Ascending aorta (tissue), 2 donors: ENCODE measurements at regions not wholly inside any gene's neighbourhood (a gene's known extent, or its start where the extent isn't known, plus 50 kb on each side); places are given as distances from the start of the nearest gene placed in this dataset.

Experiments
- DNase-seq, 2 donors: peaks; one replicate each; pipeline ENCODE4 v3.0.0-alpha.2; 2019; ENCODE audit warnings: low spot score in 2 of 2
- H3K27ac ChIP-seq, 2 donors: fragments of 200-600 bp; sonication (generic); one replicate each; pipeline ENCODE4 v1.5.1; 2016 to 2017; ENCODE audit warnings: mild to moderate bottlenecking in 1 of 2
- H3K27me3 ChIP-seq: fragments of 200-600 bp; sonication (generic); one replicate; pipeline ENCODE4 v1.5.1; 2017
- H3K36me3 ChIP-seq, 2 donors: fragments of 200-600 bp; sonication (generic); one replicate each; pipeline ENCODE4 v1.5.1; 2016
- H3K4me1 ChIP-seq, 2 donors: fragments of 200-600 bp; sonication (generic); one replicate each; pipeline ENCODE4 v1.5.1; 2016 to 2017; ENCODE audit warnings: mild to moderate bottlenecking in 1 of 2
- H3K4me3 ChIP-seq, 2 donors: fragments of 200-600 bp; sonication (generic); one replicate each; pipeline ENCODE4 v1.5.1; 2016 to 2017; ENCODE audit warnings: mild to moderate bottlenecking in 1 of 2
- H3K9me3 ChIP-seq, 2 donors: fragments of 200-600 bp; sonication (generic); one replicate each; pipeline ENCODE4 v1.5.1; 2016
- intact Hi-C: fragments of 100-400 bp; cut with DNase I; formaldehyde crosslinking; loops from one replicate; pipeline ENCODE4 v1.15.1; 2023
- TF ChIP-seq, protein P1 (sequence below), 3 experiments: fragments of 200-600 bp in 2 of 3; fragments of 450-650 bp in 1 of 3; sonication (generic) in 2 of 3; IDR thresholded peaks; one replicate each; pipeline ENCODE4 v1.5.1; 2016 to 2019; ENCODE audit warnings: antibody characterized with exemption in 3 of 3, mild to moderate bottlenecking in 1 of 3, moderate library complexity in 1 of 3

DNA sequence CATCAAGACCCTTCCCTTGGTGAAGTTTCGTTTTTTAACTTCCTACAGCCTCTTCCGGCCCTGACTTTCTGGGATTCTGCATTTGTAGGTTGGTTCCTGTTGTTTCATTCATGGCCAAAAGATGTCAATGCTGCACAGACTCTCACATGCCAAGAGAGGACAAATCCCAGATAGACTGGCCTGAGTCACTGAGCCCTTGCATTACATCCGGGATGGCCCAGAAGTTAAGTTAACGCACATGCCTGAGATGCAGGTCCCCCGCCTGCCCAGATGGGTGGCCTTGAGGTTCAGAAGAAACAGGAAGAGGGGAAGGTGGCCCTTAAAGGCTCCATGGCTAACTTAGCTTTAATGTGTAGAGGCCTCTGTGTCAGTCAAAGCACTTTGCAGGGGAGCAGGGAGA is 51.6 kb upstream of the SRGAP3 start:
- intact Hi-C loops: loop anchor here (10.0 kb wide), 1 partner anchor 226 kb away; no protein-coding TSS in a partner anchor
- Histone ChIP-seq H3K4me1 (no peaks in the 10 kb centered on the region), H3K4me3 (no peak overlapping the region), H3K27me3 (no peaks in the 10 kb centered on the region), H3K36me3 (no peaks in the 10 kb centered on the region), H3K27ac (no peak overlapping the region), H3K9me3 (no peaks in the 10 kb centered on the region)
- TF ChIP-seq, protein P1, sequence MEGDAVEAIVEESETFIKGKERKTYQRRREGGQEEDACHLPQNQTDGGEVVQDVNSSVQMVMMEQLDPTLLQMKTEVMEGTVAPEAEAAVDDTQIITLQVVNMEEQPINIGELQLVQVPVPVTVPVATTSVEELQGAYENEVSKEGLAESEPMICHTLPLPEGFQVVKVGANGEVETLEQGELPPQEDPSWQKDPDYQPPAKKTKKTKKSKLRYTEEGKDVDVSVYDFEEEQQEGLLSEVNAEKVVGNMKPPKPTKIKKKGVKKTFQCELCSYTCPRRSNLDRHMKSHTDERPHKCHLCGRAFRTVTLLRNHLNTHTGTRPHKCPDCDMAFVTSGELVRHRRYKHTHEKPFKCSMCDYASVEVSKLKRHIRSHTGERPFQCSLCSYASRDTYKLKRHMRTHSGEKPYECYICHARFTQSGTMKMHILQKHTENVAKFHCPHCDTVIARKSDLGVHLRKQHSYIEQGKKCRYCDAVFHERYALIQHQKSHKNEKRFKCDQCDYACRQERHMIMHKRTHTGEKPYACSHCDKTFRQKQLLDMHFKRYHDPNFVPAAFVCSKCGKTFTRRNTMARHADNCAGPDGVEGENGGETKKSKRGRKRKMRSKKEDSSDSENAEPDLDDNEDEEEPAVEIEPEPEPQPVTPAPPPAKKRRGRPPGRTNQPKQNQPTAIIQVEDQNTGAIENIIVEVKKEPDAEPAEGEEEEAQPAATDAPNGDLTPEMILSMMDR (IDR thresholded peaks at IDR 0.05): no peak
- no peak for DNase-seq

DNA sequence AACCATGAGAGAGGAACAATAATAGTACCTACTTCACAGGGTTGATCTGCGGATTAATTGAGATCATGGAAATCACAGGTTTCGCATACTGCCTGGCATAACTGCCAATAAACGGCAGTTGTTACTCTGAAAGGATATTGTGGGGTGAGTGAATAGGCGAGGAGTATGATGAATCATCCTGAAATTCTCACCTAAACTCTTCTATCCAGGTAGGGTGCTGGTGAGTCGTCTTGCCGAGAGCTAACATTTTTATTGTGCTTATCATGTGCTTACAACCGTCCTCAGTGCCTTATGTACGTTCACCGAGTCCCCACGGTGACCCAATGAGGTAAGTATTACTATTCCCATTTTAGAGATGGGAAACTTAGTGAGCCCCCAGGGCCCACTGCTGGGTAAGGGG is 52.4 kb upstream of the SRGAP3 start:
- H3K27ac ChIP-seq: no peak overlapping the region
- H3K36me3 ChIP-seq: no peaks in the 10 kb centered on the region
- intact Hi-C loops: loop anchor here (1.0 to 10.0 kb wide), 3 partner anchors 227 to 330 kb away; no protein-coding TSS in a partner anchor

DNA sequence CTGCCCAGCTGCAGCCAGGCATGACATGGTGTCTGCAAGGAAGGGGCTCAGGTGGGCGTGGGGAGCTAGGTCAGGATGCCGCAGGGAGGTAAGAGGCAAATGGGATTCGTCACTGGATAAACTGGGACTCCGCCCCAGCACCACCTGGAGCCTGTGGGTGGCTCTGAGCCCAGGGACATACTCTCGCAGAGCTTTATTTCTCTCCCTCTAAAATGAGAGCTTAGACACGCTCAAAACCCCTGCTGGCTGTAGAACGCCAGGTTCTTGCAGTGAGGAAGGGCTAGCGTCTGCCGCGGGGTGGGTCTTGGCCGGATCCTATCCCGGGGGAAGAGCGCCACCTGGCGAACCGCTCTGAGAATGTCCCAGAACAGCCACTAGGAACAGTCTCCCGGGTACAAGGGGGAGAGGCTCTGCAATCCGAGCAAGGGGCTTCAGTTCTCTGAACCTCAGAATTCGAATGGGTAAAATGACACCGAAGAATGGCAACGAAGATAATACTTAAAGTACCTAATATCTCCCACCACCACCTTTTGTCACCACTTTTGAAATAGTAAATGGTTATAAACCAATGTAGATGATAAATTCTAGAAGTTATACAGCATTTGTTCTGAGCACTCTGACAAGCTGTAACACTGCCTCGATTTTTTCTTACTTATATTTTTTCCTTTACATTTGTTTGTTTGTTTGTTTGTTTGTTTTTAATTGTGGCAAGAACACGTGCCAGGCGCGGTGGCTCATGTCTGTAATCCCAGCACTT is 53.2 kb upstream of the SRGAP3 start:
- H3K4me3 ChIP-seq: peak overlapping the region in 1 of 2 donors; percentile 33
- DNase-seq: peak in 1 of 2 donors; percentile 78

More for the DNA sequence above, 52.4 kb upstream of the SRGAP3 start:
- H3K4me1 ChIP-seq: no peaks in the 10 kb centered on the region
- no peaks in the 10 kb centered on the region for H3K9me3 ChIP-seq
- no peaks in the 10 kb centered on the region for H3K27me3 ChIP-seq
- TF ChIP-seq, protein P1 (IDR thresholded peaks at IDR 0.05): no peak
- no peak for DNase-seq
- no peak overlapping the region for H3K4me3 ChIP-seq

DNA sequence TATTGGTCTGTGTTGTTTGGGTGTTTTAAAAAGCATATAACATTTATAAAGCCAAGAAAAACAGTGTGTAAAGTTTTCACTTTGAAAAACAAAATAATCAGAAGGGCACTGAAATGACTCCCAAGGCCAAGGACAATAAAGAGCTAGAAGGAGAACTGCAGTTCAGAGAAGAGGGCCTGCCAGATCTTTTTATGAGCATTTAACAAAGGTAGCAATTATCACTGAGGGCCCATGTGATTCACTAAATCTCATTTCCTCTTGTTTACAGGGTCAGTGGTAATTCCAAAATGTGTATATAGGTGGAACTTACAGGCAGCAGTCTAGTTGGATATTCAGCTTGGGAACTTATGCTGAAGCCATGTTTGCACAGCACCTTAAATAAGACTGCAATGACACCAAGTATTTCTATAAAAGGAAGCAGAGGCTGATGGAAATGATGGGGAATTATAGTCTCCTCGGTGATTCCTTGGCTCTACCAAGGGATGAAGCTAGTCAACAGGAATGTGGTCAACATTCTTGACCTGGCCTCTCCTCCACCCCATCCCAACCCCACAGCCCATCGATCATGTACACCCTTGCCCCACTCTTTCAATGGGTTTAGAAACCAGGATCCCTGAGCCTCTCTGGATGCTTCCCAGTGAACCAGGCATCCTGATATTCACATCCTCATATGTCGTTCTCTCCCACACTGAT is 54.4 kb upstream of the THUMPD3 start:
- Histone ChIP-seq H3K4me1 (peaks cover 4 to 5% of the 10 kb centered on the region in 2 donors), H3K27me3 (no peaks in the 10 kb centered on the region), H3K9me3 (no peaks in the 10 kb centered on the region), H3K36me3 (no peaks in the 10 kb centered on the region), H3K4me3 (no peak overlapping the region), H3K27ac (peak overlapping the region; percentile 45 to 71)
- TF ChIP-seq, protein P1 (IDR thresholded peaks at IDR 0.05): no peak
- intact Hi-C loops: loop anchor here (10.0 kb wide), 1 partner anchor 234 kb away; no protein-coding TSS in a partner anchor
- DNase-seq: no peak

More for the DNA sequence above, 53.2 kb upstream of the SRGAP3 start:
- Histone ChIP-seq H3K27ac (no peak overlapping the region), H3K27me3 (no peaks in the 10 kb centered on the region), H3K36me3 (no peaks in the 10 kb centered on the region), H3K9me3 (no peaks in the 10 kb centered on the region), H3K4me1 (no peaks in the 10 kb centered on the region)
- TF ChIP-seq, protein P1 (IDR thresholded peaks at IDR 0.05): peak; percentile 81 to 91 (median 87)
- intact Hi-C loops: loop anchor here (1.0 to 10.0 kb wide), 3 partner anchors 228 to 331 kb away; no protein-coding TSS in a partner anchor

DNA sequence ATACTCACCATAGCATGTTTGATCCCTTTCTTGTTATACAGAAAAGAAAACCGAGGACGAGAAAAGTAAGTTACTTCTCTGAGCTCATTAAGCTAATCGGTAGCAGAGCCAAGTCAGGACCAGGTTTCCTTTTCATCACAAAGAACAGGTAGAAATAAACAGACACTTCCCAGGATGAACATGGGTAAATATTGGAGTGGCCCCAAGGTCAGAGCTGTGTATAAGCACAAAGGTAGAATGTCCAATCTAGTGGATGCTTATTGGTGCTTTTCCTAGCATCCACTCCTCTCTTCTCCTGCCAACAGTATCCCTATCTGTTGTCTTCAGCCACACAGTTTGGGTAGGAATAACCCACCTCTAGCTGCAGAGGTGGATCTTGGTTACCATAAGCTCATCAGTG is 52.8 kb upstream of the THUMPD3 start:
- peaks cover 4 to 5% of the 10 kb centered on the region in 2 donors for H3K4me1 ChIP-seq
- H3K4me3 ChIP-seq: no peak overlapping the region
- TF ChIP-seq, protein P1 (IDR thresholded peaks at IDR 0.05): no peak
- no peak overlapping the region for H3K27ac ChIP-seq
- no peak for DNase-seq
- no peaks in the 10 kb centered on the region for H3K9me3 ChIP-seq
- H3K36me3 ChIP-seq: no peaks in the 10 kb centered on the region
- intact Hi-C loops: no loop called here
- H3K27me3 ChIP-seq: no peaks in the 10 kb centered on the region
